ENCODE measurements at regions not wholly inside any gene's neighbourhood (a gene's known extent, or its start where the extent isn't known, plus 50 kb on each side); places are given as distances from the start of the nearest gene placed in this dataset.

- TF ChIP-seq, protein P1, sequence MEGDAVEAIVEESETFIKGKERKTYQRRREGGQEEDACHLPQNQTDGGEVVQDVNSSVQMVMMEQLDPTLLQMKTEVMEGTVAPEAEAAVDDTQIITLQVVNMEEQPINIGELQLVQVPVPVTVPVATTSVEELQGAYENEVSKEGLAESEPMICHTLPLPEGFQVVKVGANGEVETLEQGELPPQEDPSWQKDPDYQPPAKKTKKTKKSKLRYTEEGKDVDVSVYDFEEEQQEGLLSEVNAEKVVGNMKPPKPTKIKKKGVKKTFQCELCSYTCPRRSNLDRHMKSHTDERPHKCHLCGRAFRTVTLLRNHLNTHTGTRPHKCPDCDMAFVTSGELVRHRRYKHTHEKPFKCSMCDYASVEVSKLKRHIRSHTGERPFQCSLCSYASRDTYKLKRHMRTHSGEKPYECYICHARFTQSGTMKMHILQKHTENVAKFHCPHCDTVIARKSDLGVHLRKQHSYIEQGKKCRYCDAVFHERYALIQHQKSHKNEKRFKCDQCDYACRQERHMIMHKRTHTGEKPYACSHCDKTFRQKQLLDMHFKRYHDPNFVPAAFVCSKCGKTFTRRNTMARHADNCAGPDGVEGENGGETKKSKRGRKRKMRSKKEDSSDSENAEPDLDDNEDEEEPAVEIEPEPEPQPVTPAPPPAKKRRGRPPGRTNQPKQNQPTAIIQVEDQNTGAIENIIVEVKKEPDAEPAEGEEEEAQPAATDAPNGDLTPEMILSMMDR (conservative IDR thresholded peaks at IDR 0.05), result no peak
- TF ChIP-seq ZFX (IDR thresholded peaks at IDR 0.05), result no peak
- no peak overlapping the region for H3K27ac ChIP-seq
Measured at GRCh38 chr2:187261705-187262104, 186.3 kb downstream of the CALCRL start.

DNA sequence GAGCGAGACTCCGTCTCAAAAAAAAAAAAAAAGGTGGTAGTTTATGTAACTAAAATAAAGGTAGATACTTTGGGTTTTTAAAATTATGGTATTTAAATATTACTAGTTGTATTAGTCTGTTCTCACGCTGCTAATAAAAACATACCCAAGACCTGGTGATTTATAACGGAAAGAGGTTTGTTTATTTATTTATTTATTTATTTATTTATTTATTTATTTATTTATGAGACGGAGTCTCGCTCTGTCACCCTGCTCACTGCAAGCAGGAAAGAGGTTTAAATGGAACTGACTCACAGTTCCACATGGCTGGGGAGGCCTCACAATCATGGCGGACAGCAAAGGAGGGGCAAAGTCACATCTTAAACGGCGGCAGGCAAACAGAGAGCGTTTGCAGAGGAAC, 196.0 kb downstream of the CALCRL start:
- H3K27ac ChIP-seq, result no peak overlapping the region
- TF ChIP-seq ZFX (IDR thresholded peaks at IDR 0.05), result no peak
- TF ChIP-seq, protein P1 (conservative IDR thresholded peaks at IDR 0.05), result no peak

DNA sequence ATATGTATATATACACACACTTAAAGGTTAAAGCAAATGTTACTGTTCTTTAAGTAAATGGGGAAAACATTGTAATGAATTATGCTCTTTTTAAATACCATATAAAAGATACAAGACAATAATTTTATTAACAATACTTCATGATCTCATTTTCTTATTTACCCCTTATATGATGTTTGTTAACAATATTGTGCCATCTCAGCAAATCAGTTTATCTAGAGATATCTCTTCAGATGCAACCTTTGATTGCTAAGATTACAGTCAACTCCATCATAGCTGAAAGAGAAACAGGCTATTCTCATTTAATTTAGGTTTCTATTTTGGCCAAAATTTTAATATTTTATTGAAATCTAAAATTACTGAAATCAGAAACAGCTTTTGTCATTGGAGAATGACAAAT, 197.9 kb downstream of the CALCRL start:
- no peak overlapping the region for H3K27ac ChIP-seq
- TF ChIP-seq ZFX (IDR thresholded peaks at IDR 0.05), result no peak
- TF ChIP-seq, protein P1 (conservative IDR thresholded peaks at IDR 0.05), result no peak

- TF ChIP-seq, protein P1 (conservative IDR thresholded peaks at IDR 0.05), result no peak
- no peak for TF ChIP-seq ZFX (IDR thresholded peaks at IDR 0.05)
- no peak overlapping the region for H3K27ac ChIP-seq
Measured at GRCh38 chr2:187233811-187234210, 214.2 kb downstream of the CALCRL start.

DNA sequence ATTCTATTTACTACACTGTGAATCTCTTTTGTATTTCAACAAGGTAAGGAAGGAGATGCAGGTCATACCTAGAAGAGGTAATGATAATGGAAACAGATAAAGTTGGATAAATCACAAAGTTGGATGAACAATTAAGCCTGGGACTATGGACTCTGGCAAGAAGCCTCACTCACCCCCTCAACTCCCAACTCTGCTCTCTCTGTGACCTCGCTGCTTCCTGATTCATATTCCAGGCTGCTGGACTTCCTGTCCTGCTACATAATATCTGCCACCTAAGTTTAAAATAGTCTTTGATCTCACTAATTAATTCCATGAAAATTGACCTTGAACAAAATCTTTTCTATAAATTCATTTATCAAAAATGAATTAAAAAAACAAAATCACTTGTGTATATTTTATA, 215.3 kb downstream of the CALCRL start:
- H3K27ac ChIP-seq, result no peak overlapping the region
- TF ChIP-seq, protein P1 (conservative IDR thresholded peaks at IDR 0.05), result no peak
- no peak for TF ChIP-seq ZFX (IDR thresholded peaks at IDR 0.05)

DNA sequence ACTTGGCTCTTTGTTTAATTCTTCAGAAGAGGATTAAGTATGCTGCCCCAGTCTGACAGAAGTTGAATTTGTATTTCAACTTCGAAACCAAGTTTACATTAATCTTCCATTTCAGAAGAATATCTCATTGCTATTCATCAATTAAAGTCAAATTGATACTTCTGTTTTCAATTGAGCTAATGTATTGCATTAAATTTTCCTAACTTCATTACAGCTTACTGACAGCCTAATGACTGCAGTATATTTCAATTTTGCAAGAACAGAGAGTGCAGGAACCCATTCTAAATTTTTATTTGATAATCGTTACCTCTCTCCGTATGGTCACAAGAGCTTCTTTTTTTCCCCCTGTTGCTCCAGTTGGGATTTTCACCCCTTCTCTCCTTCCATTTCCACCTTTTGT, 218.0 kb downstream of the CALCRL start:
- no peak overlapping the region for H3K27ac ChIP-seq
- TF ChIP-seq, protein P1 (conservative IDR thresholded peaks at IDR 0.05), result no peak
- TF ChIP-seq ZFX (IDR thresholded peaks at IDR 0.05), result no peak

GRCh38 chr2:187228986-187229385, 219.1 kb downstream of the CALCRL start:
- H3K27ac ChIP-seq, result no peak overlapping the region
- TF ChIP-seq, protein P1 (conservative IDR thresholded peaks at IDR 0.05), result no peak
- no peak for TF ChIP-seq ZFX (IDR thresholded peaks at IDR 0.05)
